RCC 7860 (cell line): ENCODE measurements at regions not wholly inside any gene's neighbourhood (a gene's known extent, or its start where the extent isn't known, plus 50 kb on each side); places are given as distances from the start of the nearest gene placed in this dataset.

Experiments
- DNase-seq: peaks from one replicate; pipeline ENCODE4 v3.0.0-alpha.2; 2015; ENCODE audit warnings: low spot score
- FAIRE-seq: peaks from 2 replicates; lab custom pipeline; 2012; peaks lifted over from hg19 to GRCh38; lab: Jason Lieb, UNC

- FAIRE-seq (no peak), DNase-seq (peak; percentile 49)
These were observed 218.2 kb downstream of the BMP7 start for GRCh38 chr20:57048027-57048869.

GRCh38 chr20:57049296-57049695, 217.1 kb downstream of the BMP7 start:
- DNase-seq = no peak
- FAIRE-seq = no peak

DNA sequence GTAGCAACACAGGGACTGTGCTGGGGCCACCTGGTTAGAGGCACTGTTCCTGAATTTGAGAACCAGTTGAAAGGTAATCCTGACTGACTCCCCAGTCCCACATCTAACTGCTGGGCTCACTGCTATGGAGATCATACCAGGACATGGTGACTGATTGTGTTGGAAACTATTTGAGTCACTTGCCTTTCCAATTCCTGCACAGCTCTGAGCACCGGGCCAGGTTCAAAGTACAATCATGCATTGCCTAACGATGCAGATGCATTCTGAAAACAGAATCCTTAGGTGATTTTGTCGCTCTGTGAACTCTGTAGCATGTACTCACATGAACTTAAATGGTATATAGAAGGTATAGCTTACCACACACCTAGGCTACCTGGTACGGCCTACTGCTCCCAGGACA, 215.3 kb downstream of the BMP7 start:
- FAIRE-seq (no peak), DNase-seq (no peak)

DNA sequence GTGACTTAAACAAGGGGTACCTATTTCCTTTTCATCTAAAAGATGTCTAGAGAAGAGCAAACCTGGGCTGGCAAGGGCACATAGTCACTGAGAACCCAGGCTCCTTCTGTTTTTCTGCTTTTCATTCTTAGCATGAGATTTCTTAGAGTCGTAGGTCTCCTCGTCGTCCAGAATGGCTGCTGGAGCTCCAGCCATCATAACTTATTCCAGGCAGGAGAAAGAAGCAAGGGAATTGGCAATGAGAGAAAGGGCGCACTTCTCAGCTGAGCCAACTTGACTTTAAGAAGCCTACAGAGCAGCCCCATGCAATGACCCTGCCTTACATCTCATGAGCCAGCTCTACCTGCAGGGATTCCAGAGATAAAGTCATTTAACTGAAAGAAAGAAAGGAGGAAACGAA, 213.4 kb downstream of the BMP7 start:
- DNase-seq = no peak
- FAIRE-seq = no peak

GRCh38 chr20:57053793-57054552, 212.5 kb downstream of the BMP7 start:
- DNase-seq (no peak), FAIRE-seq (no peak)

GRCh38 chr20:57055345-57055744, 211.1 kb downstream of the BMP7 start:
- FAIRE-seq = no peak

DNA sequence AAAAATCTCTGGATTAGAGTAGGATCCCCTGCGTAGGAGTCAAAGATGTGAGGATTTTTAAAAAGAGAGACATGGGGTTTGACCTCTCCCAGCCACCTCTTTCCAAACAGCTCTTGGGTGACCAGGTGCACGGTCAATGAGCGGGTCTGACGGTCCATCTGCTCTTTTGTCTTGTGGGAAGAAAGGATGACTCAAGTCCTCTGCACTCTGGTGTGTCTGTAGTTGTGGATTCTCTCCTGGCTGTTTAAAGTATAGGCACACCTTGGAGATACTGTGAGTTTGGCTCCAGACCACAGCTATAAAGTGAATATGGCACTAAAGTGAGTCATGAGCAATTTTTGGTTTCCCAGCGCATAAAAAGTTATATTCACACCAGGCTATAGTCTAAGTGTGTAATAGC, 209.8 kb downstream of the BMP7 start:
- no peak for FAIRE-seq
- peak; percentile 68 for DNase-seq

More at GRCh38 chr20:57055345-57055744, 211.1 kb downstream of the BMP7 start:
- no peak for DNase-seq

DNA sequence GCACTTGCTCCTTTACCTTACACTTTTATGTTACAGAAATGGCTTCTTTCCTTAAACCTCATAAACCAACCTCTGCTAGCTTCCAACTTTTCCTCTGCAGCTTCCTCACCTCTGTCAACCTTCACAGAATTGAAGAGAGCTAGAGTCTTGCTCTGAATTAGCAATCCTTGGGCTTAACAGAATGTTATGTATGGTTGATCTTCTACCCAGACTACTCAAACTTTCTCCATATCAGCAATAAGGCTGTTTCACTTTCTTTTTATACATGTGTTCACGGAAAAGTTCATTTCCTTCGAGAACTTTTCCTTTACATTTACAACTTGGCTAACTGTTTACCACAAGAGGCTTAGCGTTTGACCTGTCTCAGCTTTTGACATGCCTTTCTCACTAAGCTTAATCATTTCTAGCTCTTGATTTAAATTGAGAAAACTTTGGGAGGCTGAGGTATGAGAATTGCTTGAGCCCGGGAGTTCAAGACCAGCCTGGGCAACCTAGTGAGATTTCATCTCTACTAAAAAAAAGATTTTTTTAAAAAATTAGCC, 207.3 kb downstream of the BMP7 start:
- no peak for DNase-seq
- FAIRE-seq = no peak

DNA sequence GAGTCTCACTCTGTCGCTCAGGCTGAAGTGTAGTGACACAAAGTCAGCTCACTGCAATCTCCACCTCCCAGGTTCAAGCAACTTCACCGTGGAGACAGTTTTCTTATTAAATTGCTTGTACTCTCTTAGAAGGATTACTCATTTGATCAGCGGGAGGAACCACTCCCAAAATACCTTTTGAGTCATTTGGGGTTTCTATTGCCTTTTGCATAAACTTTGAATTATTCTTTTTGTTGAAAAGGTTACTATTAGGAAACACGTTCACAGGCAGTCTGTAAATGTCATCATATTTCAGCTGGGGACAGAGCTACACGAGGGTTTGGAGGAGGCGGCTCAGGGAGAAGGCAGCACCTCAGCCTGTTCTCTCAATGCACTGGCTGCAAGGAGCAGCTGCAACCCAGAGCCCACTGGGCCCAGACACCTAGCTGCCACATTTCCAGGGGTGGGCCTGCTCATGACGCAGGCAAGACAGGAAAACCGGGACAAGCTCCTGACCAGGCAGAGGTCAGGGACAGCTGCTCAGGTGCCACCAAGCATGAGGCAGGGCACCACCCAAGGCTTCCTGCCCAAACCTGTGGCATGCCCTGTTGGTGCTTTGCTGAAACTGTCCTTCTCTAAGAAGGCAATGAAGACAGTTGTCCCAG, 205.9 kb downstream of the BMP7 start:
- DNase-seq = peak; percentile 35
- no peak for FAIRE-seq

DNA sequence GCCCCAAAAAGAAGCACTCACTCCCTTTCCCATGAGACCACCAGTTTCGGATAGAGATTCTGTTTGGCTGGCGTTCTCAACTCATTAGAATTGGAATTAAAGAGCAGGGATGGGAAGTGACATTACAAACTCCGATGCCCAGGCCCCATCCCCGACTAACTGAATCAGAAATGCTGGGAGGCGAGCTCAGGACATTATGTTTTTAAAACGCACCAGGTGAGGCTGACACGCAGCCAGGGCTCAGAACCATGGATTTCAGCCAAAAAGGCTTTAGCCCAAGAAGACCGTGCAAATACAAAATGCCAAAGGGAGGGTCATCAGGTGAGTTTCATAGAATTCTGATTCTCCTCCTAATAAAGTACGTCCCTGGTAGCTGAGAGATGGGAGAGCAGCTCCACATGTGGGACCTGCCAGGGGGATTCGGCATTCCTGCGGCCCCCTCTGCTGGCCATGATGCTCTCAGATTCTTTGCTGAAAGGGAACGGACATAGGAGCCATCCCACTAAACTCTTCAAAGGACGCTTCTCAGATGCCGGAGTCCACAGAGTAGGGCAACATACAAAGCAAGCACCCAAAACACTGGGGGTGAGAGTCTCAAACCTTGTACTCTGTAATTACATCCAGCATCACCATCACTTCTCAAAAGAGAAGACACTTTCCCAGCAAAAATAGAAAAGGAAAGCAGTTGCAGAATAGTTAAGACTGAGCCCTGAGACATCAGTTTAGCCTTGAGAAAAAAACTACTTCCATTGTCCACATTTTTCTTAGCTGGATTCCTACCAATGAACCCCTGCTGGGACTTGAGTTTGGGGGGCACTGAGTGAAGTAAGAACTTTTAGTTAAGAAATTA, 205.2 kb downstream of the BMP7 start:
- DNase-seq = peak; percentile 36
- no peak for FAIRE-seq

- no peak for FAIRE-seq
These were observed 204.2 kb downstream of the BMP7 start for GRCh38 chr20:57062241-57062640.

GRCh38 chr20:57062696-57063270, 203.7 kb downstream of the BMP7 start:
- FAIRE-seq (no peak), DNase-seq (no peak)

More at GRCh38 chr20:57062241-57062640, 204.2 kb downstream of the BMP7 start:
- no peak for DNase-seq

- FAIRE-seq (no peak), DNase-seq (no peak)
These were observed 201.6 kb downstream of the BMP7 start for GRCh38 chr20:57064836-57065235.

GRCh38 chr20:57065646-57066045, 200.8 kb downstream of the BMP7 start:
- peak; percentile 8 for DNase-seq
- no peak for FAIRE-seq

- DNase-seq = no peak
- FAIRE-seq = no peak
These were observed 200.1 kb downstream of the BMP7 start for GRCh38 chr20:57066126-57066900.

DNA sequence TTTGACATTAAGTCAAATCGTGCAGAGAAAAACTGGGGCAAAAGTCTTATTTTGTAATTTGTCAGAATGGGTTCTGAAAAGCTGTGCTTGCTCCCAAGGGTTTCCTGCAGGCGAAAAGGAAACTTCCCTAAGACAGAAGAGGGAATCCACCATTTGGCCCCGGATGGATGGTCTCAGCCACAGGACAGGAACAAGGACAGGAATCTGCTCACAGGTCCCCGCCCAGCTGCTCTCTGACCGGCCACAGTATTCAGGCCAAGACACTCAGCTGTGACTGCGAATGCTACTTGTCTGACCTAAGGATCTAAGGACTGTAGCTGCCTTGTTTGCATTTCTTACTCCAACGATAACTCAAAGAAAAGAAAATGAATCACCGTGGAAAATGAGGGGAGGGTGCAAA, 197.0 kb downstream of the BMP7 start:
- DNase-seq = no peak
- FAIRE-seq = no peak

- no peak for DNase-seq
- FAIRE-seq = no peak
These were observed 196.1 kb downstream of the BMP7 start for GRCh38 chr20:57070296-57070695.

GRCh38 chr20:57071283-57071731, 195.1 kb downstream of the BMP7 start:
- DNase-seq (no peak), FAIRE-seq (no peak)

DNA sequence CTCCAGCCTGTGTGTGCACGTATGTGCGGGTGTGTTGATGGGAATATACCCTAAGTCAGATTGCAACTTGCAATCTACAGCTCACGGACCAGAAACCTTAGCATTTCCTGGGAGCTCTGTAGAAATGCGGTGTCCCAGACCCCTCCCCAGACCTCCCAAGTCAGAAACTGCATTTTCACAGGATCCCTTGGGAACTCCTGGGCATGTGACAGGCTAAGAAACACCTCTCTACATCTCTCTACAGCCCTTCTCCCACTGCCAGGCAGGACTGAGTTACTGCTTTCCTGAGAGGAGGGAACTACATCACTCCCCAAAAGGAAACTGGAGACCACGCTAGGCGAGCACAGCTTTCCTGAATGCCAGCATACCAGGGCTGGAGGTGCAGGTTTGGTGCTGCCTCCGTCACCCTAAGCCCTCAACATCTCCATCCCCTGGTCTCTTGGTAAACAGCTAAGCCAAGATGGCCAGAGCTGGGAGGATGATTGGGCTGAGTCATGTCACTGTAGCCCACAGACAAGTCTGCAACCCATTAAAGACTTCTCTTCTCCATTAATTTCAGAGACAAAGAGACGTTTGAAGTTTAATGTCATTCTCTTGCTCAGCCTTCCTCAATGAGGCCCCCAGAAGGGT, 194.4 kb downstream of the BMP7 start:
- FAIRE-seq (no peak), DNase-seq (no peak)
